HPDE6-E6E7 (cell line): ENCODE measurements at regions not wholly inside any gene's neighbourhood (a gene's known extent, or its start where the extent isn't known, plus 50 kb on each side); places are given as distances from the start of the nearest gene placed in this dataset.

Experiments
- DNase-seq: peaks from one replicate; pipeline ENCODE4 v3.0.0; 2011; ENCODE audit warnings: missing footprints; ENCODE audit errors: extremely low spot score

DNA sequence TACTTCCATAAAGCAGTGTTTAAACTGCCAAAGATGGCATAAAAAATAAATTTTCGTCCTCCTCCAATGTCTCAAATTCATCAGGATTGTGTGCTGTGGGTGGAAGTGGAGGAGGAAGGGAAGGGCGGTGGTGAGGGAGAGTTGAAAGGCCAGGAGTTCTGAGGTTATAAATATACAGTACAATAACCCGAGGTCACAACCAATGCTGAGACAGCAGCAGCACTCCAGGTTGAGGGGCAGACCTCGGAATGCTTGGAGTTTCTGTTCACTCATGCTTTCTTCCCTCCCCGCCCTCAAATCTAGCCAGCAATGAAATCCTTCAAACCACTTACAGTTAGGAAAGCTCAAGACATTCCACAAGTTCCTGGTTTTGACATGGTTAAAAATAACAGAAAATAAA is 134.0 kb upstream of the SMAD1 start:
- DNase-seq, result no peak

DNA sequence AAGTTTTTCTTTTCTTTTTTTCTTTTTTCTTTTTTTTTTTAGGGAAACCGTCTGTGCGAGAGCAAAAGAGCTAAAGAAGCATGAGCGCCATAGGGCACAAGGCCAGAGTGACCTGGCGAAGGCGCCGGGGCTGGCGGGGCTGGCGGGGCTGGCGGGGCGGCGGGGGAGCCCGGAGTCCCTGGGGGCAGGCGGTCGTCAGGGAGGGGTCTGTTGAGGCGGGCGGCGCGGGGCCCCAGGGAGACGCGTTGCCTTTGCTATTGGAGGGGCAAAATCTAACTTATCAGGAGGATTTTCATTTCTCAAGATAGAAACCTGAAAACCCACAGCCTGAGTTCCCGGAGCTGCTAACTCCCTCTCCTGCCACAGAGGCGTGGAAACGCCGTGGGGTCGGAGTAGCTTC is 135.6 kb upstream of the SMAD1 start:
- no peak for DNase-seq

- no peak for DNase-seq
Observed at GRCh38 chr4:145345401-145345800, 136.3 kb upstream of the SMAD1 start.

GRCh38 chr4:145341381-145341780 is 140.3 kb upstream of the SMAD1 start:
- DNase-seq, result no peak

DNA sequence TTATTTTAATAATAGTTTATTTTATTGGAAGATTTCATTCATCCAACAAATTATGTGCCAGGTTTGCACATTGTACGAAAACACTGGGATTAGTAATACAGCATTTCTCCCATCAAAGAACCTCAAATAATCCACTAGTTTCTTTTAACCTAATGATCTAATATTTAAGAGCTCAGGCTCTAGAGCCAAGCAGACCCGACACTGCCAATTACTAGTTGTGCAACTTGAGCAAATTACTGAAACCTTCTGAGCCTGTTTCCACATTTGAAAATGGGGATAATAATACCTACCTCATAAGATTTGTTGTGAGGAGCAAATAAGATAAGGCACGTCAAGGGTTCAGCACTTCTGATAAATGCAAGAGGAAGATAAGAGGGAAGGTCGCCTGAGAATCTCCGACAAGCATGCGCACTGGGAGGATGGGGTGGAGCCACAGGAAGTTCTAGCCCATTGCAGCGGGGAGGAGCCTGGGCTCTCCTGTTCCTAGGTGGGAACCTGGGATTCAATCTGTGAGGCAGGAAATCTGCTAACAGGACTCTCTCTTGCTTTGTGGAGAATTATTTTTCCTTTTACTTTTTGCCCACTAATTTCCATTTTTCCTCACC is 141.5 kb upstream of the SMAD1 start:
- no peak for DNase-seq

DNA sequence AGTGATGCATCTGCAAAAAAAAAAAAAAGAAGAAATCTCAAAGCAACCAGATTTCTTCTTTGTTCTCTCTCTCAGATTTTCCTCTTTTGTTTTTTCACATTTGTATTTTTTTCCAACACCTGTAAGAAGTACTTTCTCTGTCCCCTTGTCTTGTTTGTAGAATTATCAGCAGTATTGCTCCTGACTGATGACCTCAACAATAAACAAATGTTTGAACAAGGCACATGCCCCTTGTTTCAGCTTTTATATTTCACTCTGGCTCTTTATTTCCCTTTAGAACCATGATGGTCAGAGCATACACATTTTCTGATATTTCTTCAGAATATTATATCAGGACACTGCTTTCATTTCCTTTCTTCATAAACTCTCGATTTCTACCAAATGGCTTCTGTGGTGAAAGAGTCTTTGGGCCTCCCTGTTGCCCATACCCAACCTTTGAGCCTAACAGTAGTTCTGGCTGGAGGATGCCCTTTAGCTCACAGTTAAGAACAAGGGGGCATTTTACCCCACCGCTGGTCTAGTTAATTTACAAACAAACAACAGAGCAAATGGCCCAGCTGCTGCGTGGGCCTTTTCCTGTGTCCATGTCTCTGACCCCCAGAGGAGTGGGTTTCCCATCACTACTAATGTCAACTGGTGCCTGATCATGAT is 142.5 kb upstream of the SMAD1 start:
- DNase-seq, result no peak

GRCh38 chr4:145338568-145338967 is 143.1 kb upstream of the SMAD1 start:
- DNase-seq, result no peak

- no peak for DNase-seq
Observed at GRCh38 chr4:145337391-145337790, 144.3 kb upstream of the SMAD1 start.

GRCh38 chr4:145333786-145334185 is 147.9 kb upstream of the SMAD1 start:
- DNase-seq, result no peak

- DNase-seq, result no peak
Observed at GRCh38 chr4:145326491-145326890, 146.1 kb upstream of the OTUD4 start.

- DNase-seq, result no peak
Observed at GRCh38 chr4:145324161-145324560, 143.8 kb upstream of the OTUD4 start.

GRCh38 chr4:145320294-145320693 is 139.9 kb upstream of the OTUD4 start:
- DNase-seq, result no peak

GRCh38 chr4:145319751-145320150 is 139.4 kb upstream of the OTUD4 start:
- DNase-seq, result no peak

DNA sequence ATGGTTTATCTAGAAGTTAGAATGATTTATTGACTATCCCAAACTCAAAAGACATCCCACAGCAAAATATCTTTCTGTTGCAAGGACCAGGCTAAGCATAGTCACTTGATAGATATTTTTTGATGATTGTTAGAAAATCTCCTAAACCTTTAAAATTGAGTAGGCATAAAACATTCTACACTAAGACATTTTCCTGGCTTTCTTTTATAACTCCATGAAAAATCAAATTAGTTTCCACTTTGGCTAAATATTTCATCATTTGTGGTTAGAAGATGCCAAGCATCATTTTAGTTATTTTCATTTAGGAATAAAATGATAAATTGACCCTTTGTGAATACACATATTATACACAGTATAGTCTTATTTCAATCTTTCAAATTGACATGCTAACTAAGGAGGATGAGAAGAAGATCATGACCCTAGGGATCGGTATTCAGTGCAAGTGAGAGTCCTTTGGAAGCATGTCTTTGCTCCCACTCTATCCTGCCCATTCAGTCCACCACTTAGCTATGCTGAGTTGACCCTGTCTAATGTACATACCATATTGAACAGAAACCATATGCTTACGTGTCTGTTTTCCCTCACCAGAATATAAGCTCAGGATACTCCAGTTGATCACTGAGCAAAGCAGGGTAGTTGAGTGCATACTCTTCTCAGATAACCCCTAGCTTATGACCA is 136.6 kb upstream of the OTUD4 start:
- DNase-seq, result no peak

- no peak for DNase-seq
Observed at GRCh38 chr4:145315811-145316225, 135.4 kb upstream of the OTUD4 start.

GRCh38 chr4:145308598-145308997 is 128.2 kb upstream of the OTUD4 start:
- no peak for DNase-seq

GRCh38 chr4:145307763-145308430 is 127.5 kb upstream of the OTUD4 start:
- no peak for DNase-seq

DNA sequence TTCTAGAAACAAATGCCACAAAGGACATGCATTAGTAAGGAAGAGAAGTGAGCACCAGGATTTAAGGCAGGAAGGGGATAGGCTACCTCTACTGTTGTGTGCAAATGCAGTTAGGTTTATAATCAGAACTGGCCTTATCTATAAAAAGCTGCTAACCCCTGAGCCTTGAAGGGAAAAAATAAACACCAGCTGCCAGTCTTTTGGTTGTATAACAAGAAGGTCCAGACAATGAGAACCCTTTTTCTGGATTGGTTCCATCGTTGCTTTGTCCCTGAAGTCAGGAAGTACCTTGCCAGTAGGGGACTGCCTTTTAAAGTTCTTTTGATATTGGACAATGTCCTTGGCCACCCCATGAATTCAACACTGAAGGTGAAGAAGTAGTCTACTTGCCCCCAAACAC is 126.7 kb upstream of the OTUD4 start:
- DNase-seq, result no peak

GRCh38 chr4:145302725-145303124 is 122.3 kb upstream of the OTUD4 start:
- no peak for DNase-seq

GRCh38 chr4:145301386-145302080 is 121.1 kb upstream of the OTUD4 start:
- no peak for DNase-seq

GRCh38 chr4:145299380-145300076 is 119.1 kb upstream of the OTUD4 start:
- DNase-seq, result no peak

- DNase-seq, result no peak
Observed at GRCh38 chr4:145298885-145299284, 118.5 kb upstream of the OTUD4 start.
